H1 (cell line): ENCODE measurements at regions not wholly inside any gene's neighbourhood (a gene's known extent, or its start where the extent isn't known, plus 50 kb on each side); places are given as distances from the start of the nearest gene placed in this dataset.

Experiments
- CREB1 ChIP-seq: IDR thresholded peaks from 2 replicates; pipeline ENCODE4 v1.6.1; 2012; ENCODE audit warnings: inconsistent platforms
- HDAC2 ChIP-seq, 2 experiments: fragments of 300-600 bp in 1 of 2; sonication (generic) in 1 of 2; IDR thresholded peaks; 2 replicates each; pipeline ENCODE4 v1.6.1; 2011 to 2012; ENCODE audit warnings: low read depth in 2 of 2, low read length in 2 of 2, mild to moderate bottlenecking in 2 of 2, moderate library complexity in 2 of 2, borderline replicate concordance in 1 of 2, inconsistent platforms in 1 of 2
- HDAC6 ChIP-seq: IDR thresholded peaks from one replicate; pipeline ENCODE4 v1.7.1; 2012; ENCODE audit warnings: low read depth, mild to moderate bottlenecking, inconsistent platforms, low read length, moderate library complexity
- RXRA ChIP-seq: IDR thresholded peaks from 2 replicates; pipeline ENCODE4 v1.6.1; 2011; ENCODE audit warnings: low read depth, mild to moderate bottlenecking, low read length, moderate library complexity; ENCODE audit not compliant: insufficient read depth
- SP4 ChIP-seq: IDR thresholded peaks from 2 replicates; pipeline ENCODE4 v1.6.1; 2012; ENCODE audit warnings: low read length, inconsistent platforms
- SRF ChIP-seq: IDR thresholded peaks from 2 replicates; pipeline ENCODE4 v1.6.1; 2011; ENCODE audit warnings: mild to moderate bottlenecking, low read depth, low read length, moderate library complexity
- TF ChIP-seq, protein P1 (sequence below): IDR thresholded peaks from 2 replicates; pipeline ENCODE4 v1.6.1; 2012; ENCODE audit warnings: inconsistent platforms

DNA sequence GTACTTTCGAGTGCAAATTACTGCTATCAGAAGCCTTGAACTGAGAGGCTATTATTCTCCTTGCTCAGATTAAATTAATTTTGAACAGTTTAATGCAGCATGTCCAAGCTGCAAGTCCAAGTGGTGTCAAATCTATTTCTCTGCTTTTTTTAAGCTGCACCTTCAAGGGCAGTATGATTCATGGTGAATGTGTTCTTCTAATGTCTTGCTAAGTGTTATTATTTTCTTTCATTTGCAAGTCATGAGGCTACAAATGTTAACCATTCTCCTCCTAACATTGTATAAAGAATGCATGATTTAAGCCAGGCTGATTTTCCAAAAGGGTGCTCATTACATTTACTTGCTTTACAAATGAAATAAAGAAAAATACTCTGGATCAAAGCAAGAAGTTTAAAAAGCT lies 200.4 kb downstream of the TEX13C start (continued):
- TF ChIP-seq, protein P1, sequence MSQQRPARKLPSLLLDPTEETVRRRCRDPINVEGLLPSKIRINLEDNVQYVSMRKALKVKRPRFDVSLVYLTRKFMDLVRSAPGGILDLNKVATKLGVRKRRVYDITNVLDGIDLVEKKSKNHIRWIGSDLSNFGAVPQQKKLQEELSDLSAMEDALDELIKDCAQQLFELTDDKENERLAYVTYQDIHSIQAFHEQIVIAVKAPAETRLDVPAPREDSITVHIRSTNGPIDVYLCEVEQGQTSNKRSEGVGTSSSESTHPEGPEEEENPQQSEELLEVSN, result no peak
- TF ChIP-seq HDAC2 (IDR thresholded peaks at IDR 0.05; ENCODE audit: borderline replicate concordance in 1 of 2, low read depth in 2 of 2, low read length in 2 of 2), result no peak
- TF ChIP-seq CREB1, result no peak
- TF ChIP-seq SP4, result no peak
- TF ChIP-seq SRF, result no peak
- TF ChIP-seq RXRA, result no peak
- TF ChIP-seq HDAC6, result no peak
